ENCODE measurements at regions not wholly inside any gene's neighbourhood (a gene's known extent, or its start where the extent isn't known, plus 50 kb on each side); places are given as distances from the start of the nearest gene placed in this dataset.

DNA sequence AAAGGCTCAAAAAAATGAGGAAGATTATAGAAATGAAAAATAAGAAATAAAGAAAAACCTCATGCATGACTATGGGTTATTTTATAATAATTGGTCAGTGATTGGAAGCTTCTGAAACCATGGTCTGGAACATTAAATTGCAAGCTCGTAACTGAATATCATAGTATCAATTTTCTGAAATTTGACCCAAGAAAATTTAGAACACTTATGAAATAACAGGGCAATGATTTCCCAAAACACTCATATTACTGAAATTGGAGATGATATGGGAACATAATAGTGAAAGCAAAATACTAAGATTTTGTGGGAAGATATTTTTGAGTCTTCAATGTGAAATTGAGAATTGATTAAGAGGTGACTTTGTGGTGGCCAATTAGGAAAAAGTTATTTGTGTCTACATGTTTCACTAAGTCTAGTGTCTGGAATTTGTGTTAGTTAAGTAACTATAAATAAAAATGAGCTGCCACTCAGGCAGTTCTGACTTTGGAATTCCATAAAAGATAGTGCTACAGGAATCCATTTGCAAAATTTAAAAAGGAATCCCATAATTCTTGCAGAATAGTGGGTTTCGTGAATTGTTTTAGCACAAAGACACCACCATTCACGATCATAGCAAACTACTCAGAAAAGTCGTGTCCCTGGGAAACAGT is 603.0 kb downstream of the LMO7 start:
- H3K27ac ChIP-seq, result no peak overlapping the region
- TF ChIP-seq, protein P1, sequence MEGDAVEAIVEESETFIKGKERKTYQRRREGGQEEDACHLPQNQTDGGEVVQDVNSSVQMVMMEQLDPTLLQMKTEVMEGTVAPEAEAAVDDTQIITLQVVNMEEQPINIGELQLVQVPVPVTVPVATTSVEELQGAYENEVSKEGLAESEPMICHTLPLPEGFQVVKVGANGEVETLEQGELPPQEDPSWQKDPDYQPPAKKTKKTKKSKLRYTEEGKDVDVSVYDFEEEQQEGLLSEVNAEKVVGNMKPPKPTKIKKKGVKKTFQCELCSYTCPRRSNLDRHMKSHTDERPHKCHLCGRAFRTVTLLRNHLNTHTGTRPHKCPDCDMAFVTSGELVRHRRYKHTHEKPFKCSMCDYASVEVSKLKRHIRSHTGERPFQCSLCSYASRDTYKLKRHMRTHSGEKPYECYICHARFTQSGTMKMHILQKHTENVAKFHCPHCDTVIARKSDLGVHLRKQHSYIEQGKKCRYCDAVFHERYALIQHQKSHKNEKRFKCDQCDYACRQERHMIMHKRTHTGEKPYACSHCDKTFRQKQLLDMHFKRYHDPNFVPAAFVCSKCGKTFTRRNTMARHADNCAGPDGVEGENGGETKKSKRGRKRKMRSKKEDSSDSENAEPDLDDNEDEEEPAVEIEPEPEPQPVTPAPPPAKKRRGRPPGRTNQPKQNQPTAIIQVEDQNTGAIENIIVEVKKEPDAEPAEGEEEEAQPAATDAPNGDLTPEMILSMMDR (IDR thresholded peaks at IDR 0.05), result no peak
- DNase-seq (no peak), ATAC-seq (no peak)
- H3K9me3 ChIP-seq, result no peaks in the 10 kb centered on the region
- H3K36me3 ChIP-seq, result no peaks in the 10 kb centered on the region
- no peak overlapping the region for H3K4me3 ChIP-seq
- H3K27me3 ChIP-seq, result no peaks in the 10 kb centered on the region
- intact Hi-C loops (cut with DNase I), result no loop called here
- H3K4me1 ChIP-seq, result no peaks in the 10 kb centered on the region

DNA sequence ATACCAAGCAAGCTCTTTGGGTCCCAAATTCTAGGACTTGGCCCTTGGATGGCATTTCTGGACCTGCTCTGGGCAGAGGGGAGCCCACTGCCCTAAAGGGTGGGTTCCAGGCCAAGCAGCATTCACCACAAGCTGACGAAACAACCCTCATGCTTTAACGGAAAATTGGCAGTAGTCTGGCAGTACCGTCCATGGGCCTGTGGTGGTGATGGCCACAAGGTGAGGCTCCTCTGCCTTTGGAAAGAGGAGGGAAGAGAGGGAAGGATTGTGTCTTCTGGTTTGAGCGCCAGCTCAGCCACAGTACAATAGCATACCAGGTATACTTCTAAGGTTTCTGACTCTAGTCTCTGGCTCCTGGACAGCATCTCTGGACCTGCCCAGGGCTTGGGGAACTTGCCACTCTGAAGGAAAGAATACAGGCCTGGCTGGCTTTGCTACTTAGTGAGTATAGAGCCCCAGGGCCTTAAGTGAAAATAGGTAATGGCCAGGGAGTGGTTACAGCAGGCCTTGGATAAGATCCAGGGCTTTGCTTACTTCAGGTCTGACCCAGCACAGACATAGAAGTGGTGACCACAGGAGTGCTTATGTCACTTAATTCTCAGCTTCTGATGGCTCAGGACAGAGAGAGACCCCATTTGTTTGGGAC is 595.5 kb downstream of the LMO7 start:
- Histone ChIP-seq H3K36me3 (no peaks in the 10 kb centered on the region), H3K27me3 (no peaks in the 10 kb centered on the region), H3K9me3 (no peaks in the 10 kb centered on the region), H3K4me3 (no peak overlapping the region), H3K4me1 (no peaks in the 10 kb centered on the region), H3K27ac (no peak overlapping the region)
- DNase-seq, result no peak
- intact Hi-C loops (cut with DNase I), result no loop called here
- TF ChIP-seq, protein P1 (IDR thresholded peaks at IDR 0.05), result no peak
- ATAC-seq, result peak; percentile 53

DNA sequence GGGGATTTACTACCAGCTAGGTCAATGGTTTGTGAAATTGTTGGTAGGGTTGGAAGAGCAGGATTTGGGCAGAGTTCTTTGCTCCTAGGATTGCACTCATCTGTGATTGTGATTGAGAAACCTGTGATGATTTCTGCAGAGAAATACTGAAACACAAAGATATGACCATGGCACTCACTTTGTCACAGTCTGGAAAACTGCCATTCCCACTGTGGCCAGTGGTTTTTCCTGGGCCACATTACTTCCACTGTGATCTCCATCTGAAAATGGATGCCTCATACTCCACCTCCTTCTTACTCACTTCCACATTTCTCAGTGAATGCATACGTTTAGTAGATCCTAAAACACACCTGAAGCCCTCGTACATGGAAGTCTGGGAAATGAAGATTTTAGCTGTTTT is 593.2 kb downstream of the LMO7 start:
- no peak for DNase-seq

DNA sequence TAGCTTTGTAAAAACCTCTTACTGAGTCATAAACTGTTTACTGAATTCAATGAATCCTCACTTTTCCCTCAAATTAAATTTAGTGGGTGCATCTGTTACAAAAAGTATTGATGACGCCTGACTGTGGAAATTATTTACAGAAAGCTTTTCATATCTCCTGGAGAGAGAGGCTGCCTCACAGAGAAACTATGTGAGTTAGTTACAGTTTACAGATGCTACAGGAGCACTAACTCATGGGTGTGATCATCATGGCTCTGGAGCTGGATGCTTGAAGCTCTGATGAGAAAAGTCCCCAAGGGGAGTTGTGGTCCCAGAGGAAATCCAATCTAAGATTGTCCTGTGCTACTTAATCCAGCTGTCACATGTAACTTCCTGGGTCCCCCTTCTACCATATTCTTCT is 590.8 kb downstream of the LMO7 start:
- no peaks in the 10 kb centered on the region for H3K4me1 ChIP-seq
- TF ChIP-seq, protein P1 (IDR thresholded peaks at IDR 0.05), result no peak

More for the DNA sequence above, 593.2 kb downstream of the LMO7 start:
- H3K9me3 ChIP-seq, result no peaks in the 10 kb centered on the region
- intact Hi-C loops (cut with DNase I), result no loop called here
- H3K27me3 ChIP-seq, result no peaks in the 10 kb centered on the region
- TF ChIP-seq, protein P1 (IDR thresholded peaks at IDR 0.05), result no peak
- H3K27ac ChIP-seq, result no peak overlapping the region
- ATAC-seq, result no peak
- no peak overlapping the region for H3K4me3 ChIP-seq
- no peaks in the 10 kb centered on the region for H3K36me3 ChIP-seq
- no peaks in the 10 kb centered on the region for H3K4me1 ChIP-seq

DNA sequence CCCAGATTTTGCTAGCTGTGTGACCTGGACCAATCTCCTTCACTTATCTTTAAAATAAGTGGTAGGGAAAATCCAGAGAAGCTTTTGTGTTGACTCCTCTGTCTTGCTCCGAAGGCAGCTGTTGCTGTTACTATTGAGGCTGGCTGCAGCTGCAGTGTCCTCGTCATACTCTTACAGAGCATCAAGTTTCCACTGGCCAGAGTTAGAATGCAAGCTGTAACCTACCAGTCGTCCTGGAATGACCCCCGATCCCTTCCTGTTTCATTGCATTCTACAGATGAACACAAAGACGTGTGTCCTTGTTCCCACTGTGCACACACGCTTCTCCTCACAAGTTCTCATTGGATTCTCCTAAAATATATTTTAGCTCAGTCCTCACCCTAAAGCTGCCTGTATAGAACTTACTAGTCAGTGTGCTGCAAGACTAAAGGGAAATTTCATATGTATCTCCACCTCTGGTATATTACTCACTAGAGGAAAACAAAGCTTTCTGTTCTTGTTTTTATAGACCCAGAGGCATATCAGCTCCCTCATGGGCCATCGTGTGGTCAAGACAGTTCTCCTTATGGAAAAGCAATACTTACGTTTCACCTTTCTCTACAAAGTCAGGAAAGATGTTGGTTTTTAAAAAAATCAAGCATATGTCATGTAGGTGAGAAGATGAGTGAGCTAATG is 589.8 kb downstream of the LMO7 start:
- DNase-seq (no peak), ATAC-seq (peak; percentile 19)
- Histone ChIP-seq H3K4me3 (no peak overlapping the region), H3K9me3 (no peaks in the 10 kb centered on the region), H3K36me3 (no peaks in the 10 kb centered on the region), H3K4me1 (no peaks in the 10 kb centered on the region), H3K27ac (no peak overlapping the region), H3K27me3 (no peaks in the 10 kb centered on the region)
- TF ChIP-seq, protein P1 (IDR thresholded peaks at IDR 0.05), result no peak
- intact Hi-C loops (cut with DNase I), result no loop called here

More for the DNA sequence above, 590.8 kb downstream of the LMO7 start:
- H3K4me3 ChIP-seq, result no peak overlapping the region
- DNase-seq (no peak), ATAC-seq (no peak)
- no peaks in the 10 kb centered on the region for H3K9me3 ChIP-seq
- intact Hi-C loops (cut with DNase I), result no loop called here
- no peak overlapping the region for H3K27ac ChIP-seq
- no peaks in the 10 kb centered on the region for H3K27me3 ChIP-seq
- no peaks in the 10 kb centered on the region for H3K36me3 ChIP-seq
